OCI-LY1 (cell line): ENCODE measurements at regions not wholly inside any gene's neighbourhood (a gene's known extent, or its start where the extent isn't known, plus 50 kb on each side); places are given as distances from the start of the nearest gene placed in this dataset.
"Not testable (repeated sequence)": the region's sequence is repeated elsewhere in the genome, so short reads cannot be mapped to it uniquely, and the experiment has no call there.

Source experiments
- H2AFZ ChIP-seq: fragments of 200-600 bp; sonication (generic), shearing (Covaris generic); 2 replicates; pipeline ENCODE4 v1.6.0; 2014; ENCODE audit warnings: antibody characterized with exemption, mild to moderate bottlenecking, low read length
- H3F3A ChIP-seq: fragments of 200-600 bp; sonication (generic), shearing (Covaris generic); 2 replicates; pipeline ENCODE4 v1.6.0; 2014; ENCODE audit warnings: mild to moderate bottlenecking, antibody characterized with exemption, low read length, moderate library complexity; ENCODE audit not compliant: insufficient read depth
- H3K27ac ChIP-seq: fragments of 200-600 bp; sonication (generic); 2 replicates; pipeline ENCODE4 v1.5.1; 2014; ENCODE audit warnings: low read length, mixed run types, mild to moderate bottlenecking, low read depth; ENCODE audit not compliant: poor library complexity, severe bottlenecking
- H3K27me3 ChIP-seq: fragments of 200-600 bp; sonication (generic); 2 replicates; pipeline ENCODE4 v1.6.0; 2014; ENCODE audit warnings: antibody characterized with exemption, mild to moderate bottlenecking, low read length, moderate library complexity; ENCODE audit not compliant: insufficient read depth
- H3K36me3 ChIP-seq: fragments of 200-600 bp; sonication (generic); 2 replicates; pipeline ENCODE4 v1.6.1; 2014; ENCODE audit warnings: mild to moderate bottlenecking, antibody characterized with exemption, low read length, moderate library complexity, mixed read lengths; ENCODE audit not compliant: insufficient read depth
- H3K4me1 ChIP-seq: fragments of 200-600 bp; sonication (generic); 2 replicates; pipeline ENCODE4 v1.5.1; 2014; ENCODE audit warnings: mild to moderate bottlenecking, low read length, moderate library complexity; ENCODE audit not compliant: insufficient read depth, severe bottlenecking
- H3K4me2 ChIP-seq: fragments of 200-600 bp; sonication (generic), shearing (Covaris generic); 2 replicates; pipeline ENCODE4 v1.6.1; 2014; ENCODE audit warnings: low read length
- H3K4me3 ChIP-seq: fragments of 200-600 bp; sonication (generic); 2 replicates; pipeline ENCODE4 v1.5.1; 2014; ENCODE audit warnings: low read length, low read depth, mild to moderate bottlenecking, mixed read lengths; ENCODE audit not compliant: poor library complexity, severe bottlenecking
- H3K79me2 ChIP-seq: fragments of 200-600 bp; shearing (Covaris generic); 2 replicates; pipeline ENCODE4 v1.6.1; 2016; ENCODE audit warnings: mixed run types, low read length, mixed read lengths; ENCODE audit not compliant: insufficient read depth
- H3K9ac ChIP-seq: fragments of 200-600 bp; sonication (generic), shearing (Covaris generic); 2 replicates; pipeline ENCODE4 v1.6.1; 2014; ENCODE audit warnings: mild to moderate bottlenecking, low read length, mixed read lengths
- H3K9me2 ChIP-seq: fragments of 200-600 bp; sonication (generic), shearing (Covaris generic); 2 replicates; pipeline ENCODE4 v1.6.1; 2014; ENCODE audit warnings: low read depth, mild to moderate bottlenecking, low read length, mixed read lengths
- H3K9me3 ChIP-seq: fragments of 200-600 bp; shearing (Covaris generic); 2 replicates; pipeline ENCODE4 v1.6.1; 2014; ENCODE audit warnings: low read length, mixed read lengths
- H4K20me1 ChIP-seq: fragments of 200-600 bp; sonication (generic), shearing (Covaris generic); 2 replicates; pipeline ENCODE4 v1.6.0; 2016; ENCODE audit warnings: mild to moderate bottlenecking, low read length; ENCODE audit not compliant: insufficient read depth
- EZH2 ChIP-seq: fragments of 200-600 bp; sonication (generic), shearing (Covaris generic); IDR thresholded peaks from 2 replicates; pipeline ENCODE4 v1.8.0; 2017; ENCODE audit warnings: borderline replicate concordance, mixed run types, mild to moderate bottlenecking, antibody characterized with exemption, low read length, moderate library complexity, mixed read lengths
- TF ChIP-seq, protein P1 (sequence below): fragments of 200-600 bp; sonication (generic), shearing (Covaris generic); IDR thresholded peaks from 2 replicates; pipeline ENCODE4 v1.5.1; 2017; ENCODE audit warnings: mild to moderate bottlenecking, antibody characterized with exemption, low read length, moderate library complexity, mixed read lengths

DNA sequence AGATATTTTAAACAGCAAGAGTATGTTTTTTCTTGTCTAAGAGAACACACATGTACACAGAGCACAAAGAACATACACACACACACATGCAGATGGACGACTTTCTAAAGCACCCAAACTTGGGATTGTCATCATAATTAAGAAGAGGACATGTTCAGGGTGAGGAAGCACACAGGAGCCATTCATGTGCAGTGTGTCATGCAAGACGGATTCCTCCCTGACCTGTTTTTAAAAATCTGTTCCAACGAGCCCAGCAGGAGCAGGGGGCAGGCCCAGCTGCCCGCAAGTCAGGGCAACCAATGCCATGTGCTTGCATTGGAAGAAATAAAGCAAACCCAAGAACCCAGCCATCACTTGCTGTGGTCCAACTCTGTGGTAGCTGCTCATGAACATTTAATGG, 167.3 kb upstream of the ZNF644 start:
- H3K9ac ChIP-seq: no peak overlapping the region
- H3K36me3 ChIP-seq: no peaks in the 10 kb centered on the region
- H3K4me2 ChIP-seq: no peak overlapping the region
- H4K20me1 ChIP-seq: no peaks in the 10 kb centered on the region
- no peak overlapping the region for H3K27ac ChIP-seq
- H2AFZ ChIP-seq: no peak overlapping the region
- no peaks in the 10 kb centered on the region for H3K9me3 ChIP-seq
- H3K4me1 ChIP-seq: no peaks in the 10 kb centered on the region
- H3K27me3 ChIP-seq: no peaks in the 10 kb centered on the region
- no peaks in the 10 kb centered on the region for H3F3A ChIP-seq
- H3K4me3 ChIP-seq: no peak overlapping the region
- TF ChIP-seq, protein P1, sequence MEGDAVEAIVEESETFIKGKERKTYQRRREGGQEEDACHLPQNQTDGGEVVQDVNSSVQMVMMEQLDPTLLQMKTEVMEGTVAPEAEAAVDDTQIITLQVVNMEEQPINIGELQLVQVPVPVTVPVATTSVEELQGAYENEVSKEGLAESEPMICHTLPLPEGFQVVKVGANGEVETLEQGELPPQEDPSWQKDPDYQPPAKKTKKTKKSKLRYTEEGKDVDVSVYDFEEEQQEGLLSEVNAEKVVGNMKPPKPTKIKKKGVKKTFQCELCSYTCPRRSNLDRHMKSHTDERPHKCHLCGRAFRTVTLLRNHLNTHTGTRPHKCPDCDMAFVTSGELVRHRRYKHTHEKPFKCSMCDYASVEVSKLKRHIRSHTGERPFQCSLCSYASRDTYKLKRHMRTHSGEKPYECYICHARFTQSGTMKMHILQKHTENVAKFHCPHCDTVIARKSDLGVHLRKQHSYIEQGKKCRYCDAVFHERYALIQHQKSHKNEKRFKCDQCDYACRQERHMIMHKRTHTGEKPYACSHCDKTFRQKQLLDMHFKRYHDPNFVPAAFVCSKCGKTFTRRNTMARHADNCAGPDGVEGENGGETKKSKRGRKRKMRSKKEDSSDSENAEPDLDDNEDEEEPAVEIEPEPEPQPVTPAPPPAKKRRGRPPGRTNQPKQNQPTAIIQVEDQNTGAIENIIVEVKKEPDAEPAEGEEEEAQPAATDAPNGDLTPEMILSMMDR: no peak
- TF ChIP-seq EZH2: no peak
- no peaks in the 10 kb centered on the region for H3K9me2 ChIP-seq
- H3K79me2 ChIP-seq: no peaks in the 10 kb centered on the region

GRCh38 chr1:91182807-91183206, 161.0 kb upstream of the ZNF644 start:
- not testable (repeated sequence) for H3K4me3 ChIP-seq, H3K27ac ChIP-seq, H3K27me3 ChIP-seq, H3K9me3 ChIP-seq, H3K79me2 ChIP-seq, H4K20me1 ChIP-seq, H3K36me3 ChIP-seq, H3K9ac ChIP-seq, H3K9me2 ChIP-seq, H3K4me1 ChIP-seq, H2AFZ ChIP-seq, H3K4me2 ChIP-seq, H3F3A ChIP-seq

- TF ChIP-seq, protein P1: no peak
- TF ChIP-seq EZH2: no peak
- no peaks in the 10 kb centered on the region for H3K4me1 ChIP-seq
These were observed 154.4 kb upstream of the ZNF644 start for GRCh38 chr1:91176250-91176649.

GRCh38 chr1:91174734-91175133, 152.9 kb upstream of the ZNF644 start:
- Histone ChIP-seq H3K79me2 (no peaks in the 10 kb centered on the region), H3K9me2 (no peaks in the 10 kb centered on the region), H3K4me2 (no peak overlapping the region), H3F3A (no peaks in the 10 kb centered on the region), H3K4me1 (no peaks in the 10 kb centered on the region), H3K9ac (no peak overlapping the region), H3K27ac (no peak overlapping the region), H4K20me1 (no peaks in the 10 kb centered on the region), H3K4me3 (no peak overlapping the region), H3K27me3 (no peaks in the 10 kb centered on the region), H3K9me3 (no peaks in the 10 kb centered on the region), H2AFZ (no peak overlapping the region), H3K36me3 (no peaks in the 10 kb centered on the region)
- TF ChIP-seq, protein P1: no peak
- TF ChIP-seq EZH2: no peak

More at GRCh38 chr1:91176250-91176649, 154.4 kb upstream of the ZNF644 start:
- Histone ChIP-seq H3K79me2 (no peaks in the 10 kb centered on the region), H4K20me1 (no peaks in the 10 kb centered on the region), H3K9ac (no peak overlapping the region), H3K27ac (no peak overlapping the region), H3K4me3 (no peak overlapping the region), H3K9me2 (no peaks in the 10 kb centered on the region), H3K27me3 (no peaks in the 10 kb centered on the region), H3K36me3 (no peaks in the 10 kb centered on the region), H3K9me3 (no peaks in the 10 kb centered on the region), H2AFZ (no peak overlapping the region), H3K4me2 (no peak overlapping the region), H3F3A (no peaks in the 10 kb centered on the region)
